DND-41 (cell line): ENCODE measurements at regions not wholly inside any gene's neighbourhood (a gene's known extent, or its start where the extent isn't known, plus 50 kb on each side); places are given as distances from the start of the nearest gene placed in this dataset.

Experiments
- EZH2 ChIP-seq: IDR thresholded peaks from 3 replicates; pipeline ENCODE4 v1.6.1; 2012; ENCODE audit warnings: borderline replicate concordance, low read depth, mild to moderate bottlenecking, moderate library complexity, low read length, inconsistent platforms; ENCODE audit not compliant: severe bottlenecking
- TF ChIP-seq, protein P1 (sequence below): IDR thresholded peaks from 2 replicates; pipeline ENCODE4 v1.5.1; 2012; ENCODE audit warnings: borderline replicate concordance, low read length, moderate library complexity, mild to moderate bottlenecking; ENCODE audit not compliant: poor library complexity, severe bottlenecking; ENCODE audit errors: extremely low read depth

GRCh38 chr22:25404928-25405816 is 159.3 kb upstream of the GRK3 start:
- TF ChIP-seq, protein P1, sequence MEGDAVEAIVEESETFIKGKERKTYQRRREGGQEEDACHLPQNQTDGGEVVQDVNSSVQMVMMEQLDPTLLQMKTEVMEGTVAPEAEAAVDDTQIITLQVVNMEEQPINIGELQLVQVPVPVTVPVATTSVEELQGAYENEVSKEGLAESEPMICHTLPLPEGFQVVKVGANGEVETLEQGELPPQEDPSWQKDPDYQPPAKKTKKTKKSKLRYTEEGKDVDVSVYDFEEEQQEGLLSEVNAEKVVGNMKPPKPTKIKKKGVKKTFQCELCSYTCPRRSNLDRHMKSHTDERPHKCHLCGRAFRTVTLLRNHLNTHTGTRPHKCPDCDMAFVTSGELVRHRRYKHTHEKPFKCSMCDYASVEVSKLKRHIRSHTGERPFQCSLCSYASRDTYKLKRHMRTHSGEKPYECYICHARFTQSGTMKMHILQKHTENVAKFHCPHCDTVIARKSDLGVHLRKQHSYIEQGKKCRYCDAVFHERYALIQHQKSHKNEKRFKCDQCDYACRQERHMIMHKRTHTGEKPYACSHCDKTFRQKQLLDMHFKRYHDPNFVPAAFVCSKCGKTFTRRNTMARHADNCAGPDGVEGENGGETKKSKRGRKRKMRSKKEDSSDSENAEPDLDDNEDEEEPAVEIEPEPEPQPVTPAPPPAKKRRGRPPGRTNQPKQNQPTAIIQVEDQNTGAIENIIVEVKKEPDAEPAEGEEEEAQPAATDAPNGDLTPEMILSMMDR = no peak
- TF ChIP-seq EZH2 = no peak
